T follicular helper cell (primary cell): ENCODE measurements at regions not wholly inside any gene's neighbourhood (a gene's known extent, or its start where the extent isn't known, plus 50 kb on each side); places are given as distances from the start of the nearest gene placed in this dataset.
"Not testable (repeated sequence)": the region's sequence is repeated elsewhere in the genome, so short reads cannot be mapped to it uniquely, and the experiment has no call there.

Experiments
- DNase-seq: peaks from one replicate; pipeline ENCODE4 v3.0.0-alpha.2; 2020; ENCODE audit warnings: low read depth

DNA sequence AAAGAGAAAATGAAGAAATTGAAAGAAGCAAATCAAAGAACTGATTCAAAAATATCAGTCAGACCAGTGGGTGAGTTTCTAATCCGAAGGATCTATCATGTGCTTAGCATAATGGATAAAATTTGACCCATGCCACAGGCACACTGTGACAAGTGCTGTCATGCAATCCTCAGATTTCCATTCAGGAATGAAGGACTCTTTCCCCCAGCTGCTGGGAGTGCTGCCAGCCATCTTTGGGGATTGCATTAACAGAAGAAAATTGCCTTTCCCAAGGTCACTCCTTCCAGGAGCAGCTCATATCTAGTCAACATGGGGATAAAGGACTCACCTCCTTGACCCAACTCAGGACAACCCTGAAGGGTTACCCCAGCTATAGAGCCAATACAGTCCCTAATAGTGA lies 316.7 kb upstream of the TBX18 start:
- DNase-seq = no peak

DNA sequence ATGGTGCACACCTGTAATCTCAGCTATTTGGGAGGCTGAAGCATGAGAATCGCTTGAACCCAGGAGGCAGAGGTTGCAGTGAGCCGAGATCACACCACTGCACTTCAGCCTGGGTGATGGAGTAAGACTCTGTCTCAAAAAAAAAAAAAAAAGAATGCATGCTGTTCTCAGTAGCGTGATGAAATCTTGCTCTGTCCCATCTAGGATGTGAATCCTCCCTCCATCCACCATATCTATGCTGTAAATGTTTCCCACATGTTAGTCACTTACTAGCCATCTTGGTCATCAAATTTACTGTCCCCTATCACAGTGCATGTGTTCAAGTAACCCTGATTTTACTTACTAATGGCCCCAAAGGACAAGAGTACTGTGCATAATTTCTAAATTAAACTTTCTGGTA lies 315.4 kb upstream of the TBX18 start:
- no peak for DNase-seq

GRCh38 chr6:85078058-85078457 lies 313.7 kb upstream of the TBX18 start:
- no peak for DNase-seq

- DNase-seq = no peak
Observed at GRCh38 chr6:85077098-85077497, 312.7 kb upstream of the TBX18 start.

DNA sequence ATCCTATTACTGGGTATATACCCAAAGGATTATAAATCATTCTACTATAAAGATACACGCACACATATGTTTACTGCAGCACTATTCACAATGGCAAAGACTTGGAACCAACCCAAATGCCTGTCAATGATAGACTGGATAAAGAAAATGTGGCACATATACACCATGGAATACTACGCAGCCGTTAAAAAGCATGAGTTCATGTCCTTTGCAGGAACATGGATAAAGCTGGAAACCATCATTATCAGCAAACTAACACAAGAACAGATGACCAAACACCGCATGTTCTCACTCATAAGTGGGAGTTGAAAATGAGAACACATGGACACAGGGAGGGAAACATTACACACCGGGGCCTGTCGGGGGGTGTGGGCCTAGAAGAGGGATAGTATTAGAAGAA lies 307.4 kb upstream of the TBX18 start:
- not testable (repeated sequence) for DNase-seq

DNA sequence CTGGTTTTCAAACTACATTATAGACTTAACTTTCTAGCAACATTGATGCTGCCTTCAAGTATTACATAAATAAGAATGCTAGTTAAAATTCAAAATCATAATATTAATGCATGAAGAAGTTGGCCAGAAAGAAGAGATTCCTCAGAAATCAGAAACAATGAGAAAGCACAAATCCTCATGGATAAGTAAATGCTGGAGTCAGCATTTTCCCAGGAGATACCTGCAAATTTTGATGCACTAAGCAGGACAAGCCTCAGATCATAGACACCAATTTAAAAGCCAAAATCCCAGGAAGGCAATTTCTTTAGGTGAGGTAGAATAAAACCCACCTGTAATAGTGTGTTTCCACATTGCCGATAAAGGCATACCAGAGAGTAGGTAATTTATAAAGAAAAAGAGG lies 305.2 kb upstream of the TBX18 start:
- DNase-seq = no peak

DNA sequence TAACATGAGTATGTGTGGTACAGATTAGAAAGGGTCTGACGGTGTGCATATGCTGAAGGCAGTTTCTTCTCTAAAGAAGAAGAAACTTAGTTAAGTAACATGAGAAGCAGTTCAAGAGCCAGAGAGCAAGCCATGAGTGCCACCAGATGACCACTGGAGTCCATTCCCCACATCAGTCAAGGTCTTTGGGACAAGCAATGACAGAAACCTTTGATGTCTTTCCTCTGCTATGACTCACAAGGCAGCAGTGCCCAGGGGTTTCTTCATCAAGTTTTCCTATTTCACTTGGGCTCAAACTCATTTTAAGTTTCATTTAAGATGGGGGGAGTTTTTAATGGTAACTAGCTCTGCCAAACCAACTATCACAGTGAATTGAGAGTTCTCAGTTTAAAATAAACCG lies 303.8 kb upstream of the TBX18 start:
- no peak for DNase-seq

- no peak for DNase-seq
Observed at GRCh38 chr6:85066266-85066665, 301.9 kb upstream of the TBX18 start.

DNA sequence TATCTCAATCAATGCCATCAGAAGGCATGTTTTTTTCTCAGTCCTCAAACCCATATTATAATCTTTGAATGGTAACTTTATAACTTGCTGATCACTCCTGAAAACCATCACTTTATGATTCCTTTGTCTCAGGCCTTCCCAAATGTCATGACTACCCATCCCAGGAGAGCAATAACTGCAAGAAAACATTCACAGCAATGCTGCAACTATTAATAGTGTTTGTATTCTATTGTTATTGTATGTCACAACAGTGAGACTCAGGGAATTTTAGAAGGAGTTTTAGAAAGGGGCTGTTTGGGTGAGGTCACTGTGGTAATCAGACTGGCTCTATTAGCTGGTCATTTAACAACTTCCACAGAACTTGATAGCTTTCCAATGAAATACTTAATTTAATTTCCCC lies 301.4 kb upstream of the TBX18 start:
- DNase-seq = no peak

GRCh38 chr6:85063611-85064010 lies 299.2 kb upstream of the TBX18 start:
- no peak for DNase-seq

GRCh38 chr6:85062884-85063283 lies 298.5 kb upstream of the TBX18 start:
- no peak for DNase-seq

GRCh38 chr6:85058806-85059205 lies 294.4 kb upstream of the TBX18 start:
- DNase-seq = no peak

DNA sequence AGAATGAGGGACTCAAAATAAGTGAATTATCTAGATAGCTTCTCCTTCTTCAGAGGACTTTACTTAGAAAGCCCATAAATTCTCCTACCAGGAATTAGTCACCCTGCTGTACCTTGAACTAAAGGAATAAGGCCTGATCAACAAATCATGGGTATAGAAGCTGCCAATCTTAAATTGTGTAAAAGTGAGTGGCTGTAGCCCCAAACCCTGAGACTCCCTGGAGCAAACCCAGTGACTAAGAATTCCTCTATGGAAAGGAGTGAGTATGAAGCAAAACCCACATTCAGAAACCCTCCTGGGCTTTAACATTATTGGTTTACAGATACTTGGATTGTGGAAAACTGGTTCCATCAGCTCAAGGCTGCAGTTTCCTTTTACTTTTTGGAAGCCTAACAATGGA lies 285.8 kb upstream of the TBX18 start:
- no peak for DNase-seq

DNA sequence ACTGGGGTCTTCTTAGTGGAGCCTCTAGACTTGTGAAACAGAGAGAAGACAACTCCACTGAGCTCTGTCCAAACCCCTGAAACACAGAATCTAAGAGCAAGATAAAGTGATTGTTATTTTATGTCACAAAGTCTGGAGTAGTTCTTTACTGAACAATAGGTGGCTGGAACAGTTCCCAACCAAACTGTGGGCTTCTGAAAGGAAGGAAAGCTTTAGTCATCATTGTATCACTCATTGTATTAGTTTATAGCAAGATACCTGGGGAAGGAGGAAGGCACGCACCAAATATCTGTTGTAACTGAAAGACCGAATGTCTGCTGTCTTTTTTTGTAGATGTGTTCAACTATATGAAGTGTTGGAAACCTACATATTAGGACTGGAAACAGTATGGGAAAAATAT lies 284.9 kb upstream of the TBX18 start:
- DNase-seq = no peak

DNA sequence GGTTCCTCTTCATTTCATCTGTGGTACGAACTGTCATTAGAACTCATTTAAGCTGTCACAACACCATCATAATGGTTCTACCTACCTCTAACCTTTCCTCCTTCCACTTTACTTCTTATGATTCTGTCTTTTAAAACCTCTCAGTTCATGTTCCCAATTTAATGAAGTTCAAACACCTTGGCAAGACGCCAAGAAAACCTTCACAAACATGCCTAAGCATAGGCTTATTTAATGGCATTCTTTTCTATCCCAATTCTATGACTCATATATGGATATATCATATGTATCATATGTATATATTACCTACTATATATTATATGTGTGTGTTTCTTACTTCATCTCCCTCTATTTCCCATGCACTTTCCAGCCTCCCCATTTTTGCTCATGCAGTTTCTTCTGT lies 283.4 kb upstream of the TBX18 start:
- no peak for DNase-seq

GRCh38 chr6:85045767-85046166 lies 281.4 kb upstream of the TBX18 start:
- DNase-seq = not testable (repeated sequence)

DNA sequence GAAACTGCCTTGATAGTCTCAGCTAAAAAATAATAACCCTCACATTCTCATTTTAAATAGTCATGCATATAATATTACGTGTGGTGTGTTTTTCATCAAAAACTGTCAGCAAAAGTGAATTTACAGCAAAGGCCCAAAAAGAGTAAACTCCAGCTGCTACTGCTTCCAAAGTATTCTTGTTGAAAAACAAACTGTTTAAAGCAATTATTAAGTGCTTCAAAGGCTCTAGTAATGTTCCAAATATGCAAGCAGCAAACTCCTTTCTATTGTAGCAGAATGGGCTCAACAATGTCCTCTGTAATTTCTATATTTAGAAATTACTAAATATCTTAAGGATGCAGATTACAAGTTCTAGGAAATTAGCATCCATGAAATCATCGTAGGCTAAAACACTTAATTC lies 280.0 kb upstream of the TBX18 start:
- DNase-seq = no peak

GRCh38 chr6:85041376-85041775 lies 277.0 kb upstream of the TBX18 start:
- DNase-seq = no peak

- DNase-seq = no peak
Observed at GRCh38 chr6:85037221-85037620, 272.8 kb upstream of the TBX18 start.

- no peak for DNase-seq
Observed at GRCh38 chr6:85035766-85036165, 271.4 kb upstream of the TBX18 start.

DNA sequence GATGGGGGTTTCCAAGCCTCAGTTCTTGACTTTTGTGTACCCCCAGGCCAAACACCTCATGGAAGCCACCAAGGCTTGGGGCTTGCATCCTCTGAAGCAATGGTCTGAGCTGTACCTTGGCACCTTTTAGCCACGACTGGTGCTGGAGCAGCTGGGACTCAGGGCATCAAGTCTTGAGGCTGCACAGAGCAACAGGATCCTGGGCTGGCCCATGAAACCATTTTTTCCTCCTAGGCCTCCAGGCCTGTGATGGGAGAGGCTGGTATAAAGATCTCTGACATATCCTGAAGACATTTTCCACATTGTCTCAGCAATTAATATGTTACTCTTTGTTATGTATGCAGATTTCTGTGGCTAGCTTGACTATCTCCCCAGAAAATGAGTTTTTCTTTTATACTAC lies 269.1 kb upstream of the TBX18 start:
- no peak for DNase-seq

DNA sequence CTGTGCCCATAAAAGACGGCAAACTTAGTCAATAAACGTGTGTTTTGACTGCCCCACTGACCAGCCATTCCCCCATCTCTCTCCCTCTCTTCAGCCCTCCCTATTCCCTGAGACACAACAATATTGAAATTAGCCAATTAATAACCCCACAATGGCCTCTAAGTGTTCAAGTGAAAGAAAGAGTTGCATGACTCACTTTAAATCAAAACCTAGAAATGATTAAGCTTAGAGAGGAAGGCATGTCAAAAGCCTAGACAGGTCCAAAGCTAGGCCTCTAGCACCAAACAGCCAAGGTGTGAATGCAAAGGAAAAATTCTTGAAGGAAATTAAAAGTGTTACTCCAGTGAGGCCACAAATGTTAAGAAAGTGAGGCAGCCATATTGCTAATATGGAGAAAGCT lies 261.6 kb upstream of the TBX18 start:
- no peak for DNase-seq

DNA sequence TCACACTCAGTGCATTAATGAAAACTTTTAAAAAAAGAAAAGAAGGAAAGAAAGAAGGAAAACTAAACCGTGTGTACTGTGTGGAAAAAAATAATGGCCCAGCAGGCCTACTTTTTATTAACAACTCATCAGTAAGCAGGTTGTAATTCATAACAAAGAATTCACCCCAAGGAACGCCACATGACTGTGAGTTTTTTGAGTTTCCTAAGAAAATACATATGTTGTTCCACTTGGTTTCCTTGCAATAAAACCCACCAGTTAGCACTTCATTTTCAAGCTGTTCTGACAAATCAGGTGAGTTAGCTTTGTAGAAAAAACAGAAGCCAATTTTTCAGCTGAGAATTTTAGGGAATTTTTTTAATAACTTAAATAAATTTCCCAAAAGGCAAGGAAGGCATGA lies 259.3 kb upstream of the TBX18 start:
- no peak for DNase-seq

DNA sequence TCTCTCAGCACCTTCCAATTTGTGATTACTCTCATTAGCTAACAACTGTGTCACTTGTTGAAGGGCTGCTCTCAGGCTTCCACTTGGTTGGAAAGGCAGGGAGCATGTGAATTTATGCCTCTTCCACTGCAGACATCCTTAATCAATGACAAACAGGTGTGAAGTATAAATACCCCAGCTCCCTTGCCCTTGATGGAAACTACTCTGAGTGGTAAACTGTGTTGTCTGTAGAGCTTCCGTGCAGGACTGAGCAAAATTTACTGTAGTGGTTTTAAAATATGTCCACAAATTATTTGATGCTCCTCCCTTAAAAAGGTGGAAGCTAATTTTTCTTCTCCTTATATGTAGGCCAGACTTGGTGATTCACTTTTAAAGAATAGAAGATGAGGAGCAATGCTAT lies 253.0 kb upstream of the TBX18 start:
- DNase-seq = no peak

DNA sequence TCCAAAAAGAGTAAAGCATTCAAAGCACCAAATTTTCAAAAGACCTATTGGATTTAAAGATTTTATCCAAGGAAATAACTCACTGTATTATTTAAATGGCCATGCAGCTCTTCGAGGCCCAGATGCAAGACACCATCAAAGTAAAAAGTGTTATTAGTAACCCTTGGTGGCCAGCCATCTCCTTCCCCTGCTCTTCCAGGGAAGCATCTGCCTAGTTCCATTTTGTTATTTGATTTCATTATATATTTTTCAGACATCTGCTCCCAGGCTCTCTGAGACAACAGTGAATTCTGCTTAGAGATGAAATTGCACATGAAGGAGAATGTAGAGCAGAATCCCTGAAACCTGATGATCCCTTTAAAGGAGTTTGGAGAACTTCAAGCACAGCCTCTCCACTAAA lies 252.3 kb upstream of the TBX18 start:
- DNase-seq = no peak
